ENCODE measurements at regions not wholly inside any gene's neighbourhood (a gene's known extent, or its start where the extent isn't known, plus 50 kb on each side); places are given as distances from the start of the nearest gene placed in this dataset.

DNA sequence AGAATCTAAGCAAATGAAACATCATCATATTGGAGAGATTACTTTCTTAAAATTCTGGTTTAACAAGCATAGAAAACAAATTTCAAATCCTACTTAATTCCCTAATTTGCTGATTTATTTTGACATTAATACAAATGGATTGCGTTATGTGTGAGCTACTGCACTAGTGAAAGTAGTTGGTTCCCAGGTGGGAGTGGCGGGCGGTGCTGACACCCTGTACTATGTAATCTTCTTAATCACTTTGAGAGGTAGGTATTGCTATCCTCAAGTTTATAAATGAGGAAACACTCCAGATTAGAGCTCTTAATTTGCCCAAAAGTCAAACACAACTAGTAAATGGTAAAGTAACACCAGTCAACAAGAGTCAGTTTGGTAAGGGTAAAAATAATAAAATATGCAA is 131.1 kb downstream of the ELAPOR2 start:
- TF ChIP-seq EZH2 (IDR thresholded peaks at IDR 0.05; ENCODE audit: borderline replicate concordance, low read depth, low read length, poor library complexity, severe bottlenecking) (no peak), CTCF (conservative IDR thresholded peaks at IDR 0.05; ENCODE audit: low read depth, low read length) (no peak)

Measured in A673 (cell line).